ENCODE measurements at regions not wholly inside any gene's neighbourhood (a gene's known extent, or its start where the extent isn't known, plus 50 kb on each side); places are given as distances from the start of the nearest gene placed in this dataset.

GRCh38 chr14:40413136-40413535, 980.9 kb upstream of the FBXO33 start:
- TF ChIP-seq CTCF (IDR thresholded peaks at IDR 0.05): no peak
- no peak for TF ChIP-seq POLR2A (IDR thresholded peaks at IDR 0.05)
